ENCODE measurements at regions not wholly inside any gene's neighbourhood (a gene's known extent, or its start where the extent isn't known, plus 50 kb on each side); places are given as distances from the start of the nearest gene placed in this dataset.

- TF ChIP-seq CTCF (IDR thresholded peaks at IDR 0.05) (no peak), POLR2A (IDR thresholded peaks at IDR 0.05) (no peak), POLR2AphosphoS5 (IDR thresholded peaks at IDR 0.05) (peak in 1 of 3 donors; percentile 48)
Measured at GRCh38 chr2:150309311-150310080, 178.0 kb downstream of the RND3 start.

Data from stomach (tissue), 4 donors.